IMR-90 (cell line): ENCODE measurements at regions not wholly inside any gene's neighbourhood (a gene's known extent, or its start where the extent isn't known, plus 50 kb on each side); places are given as distances from the start of the nearest gene placed in this dataset.

Source experiments
- ATAC-seq: fragments of 200-7000 bp; cut with Tn5 transposase; 2 replicates; pipeline ENCODE4 v1.9.1; 2020; ENCODE audit warnings: low read depth, mild to moderate bottlenecking, moderate library complexity
- BruUV-seq: library from RNA; stranded (reverse); fragments of 400-500 nt; replicated peaks from 2 replicates; lab custom pipeline; 2021; lab: Mats Ljungman, UMichigan
- CTCF ChIA-PET: fragments of 300-600 bp; formaldehyde crosslinking; extraction: SDS; loops from one replicate; lab custom pipeline; 2021; ENCODE audit warnings: antibody characterized with exemption; lab: Yijun Ruan, JAX
- POLR2A ChIA-PET: fragments of 300-600 bp; sonication (Branson Sonifier 250); formaldehyde crosslinking; loops from one replicate; lab custom pipeline; 2022; ENCODE audit warnings: antibody characterized with exemption; ENCODE audit not compliant: unreplicated experiment; lab: Charles Lee
- DNase-seq: peaks from one replicate; pipeline ENCODE4 v3.0.0; 2013
- H2AFZ ChIP-seq: replicated peaks from 2 replicates; pipeline ENCODE3; 2013; ENCODE audit warnings: low read length, mild to moderate bottlenecking; ENCODE audit not compliant: poor library complexity
- H2AK5ac ChIP-seq: 2 replicates; pipeline ENCODE4 v1.6.1; 2013; ENCODE audit warnings: low read depth, low read length, inconsistent platforms
- H2AK9ac ChIP-seq: replicated peaks from 2 replicates; pipeline ENCODE3; 2013; ENCODE audit warnings: mild to moderate bottlenecking, low read depth, low read length, moderate library complexity; ENCODE audit not compliant: poor library complexity
- H2BK120ac ChIP-seq: 2 replicates; pipeline ENCODE4 v1.6.1; 2013; ENCODE audit warnings: low read depth, low read length, inconsistent platforms
- H2BK15ac ChIP-seq: 3 replicates; pipeline ENCODE4 v1.6.1; 2013; ENCODE audit warnings: low read depth, low read length, inconsistent platforms
- H2BK20ac ChIP-seq: 2 replicates; pipeline ENCODE4 v1.6.1; 2013; ENCODE audit warnings: low read depth, mild to moderate bottlenecking, inconsistent platforms, low read length, moderate library complexity
- H2BK5ac ChIP-seq: 2 replicates; pipeline ENCODE4 v1.6.1; 2013; ENCODE audit warnings: mild to moderate bottlenecking, low read depth, low read length, inconsistent platforms; ENCODE audit not compliant: poor library complexity, severe bottlenecking
- H3K14ac ChIP-seq: replicated peaks from 2 replicates; pipeline ENCODE4 v1.6.1; 2013; ENCODE audit warnings: low read depth, low read length, inconsistent platforms
- H3K18ac ChIP-seq: 2 replicates; pipeline ENCODE4 v1.6.1; 2013; ENCODE audit warnings: low read depth, low read length, control low read depth
- H3K23ac ChIP-seq: 2 replicates; pipeline ENCODE4 v1.6.1; 2013; ENCODE audit warnings: low read depth, low read length, inconsistent platforms
- H3K27ac ChIP-seq: 2 replicates; pipeline ENCODE4 v1.5.1; 2013; ENCODE audit warnings: mild to moderate bottlenecking, control low read depth, low read length; ENCODE audit not compliant: insufficient read depth
- H3K27me3 ChIP-seq: 2 replicates; pipeline ENCODE4 v1.6.1; 2013; ENCODE audit warnings: low read length; ENCODE audit not compliant: control insufficient read depth, insufficient read depth
- H3K36me3 ChIP-seq: 2 replicates; pipeline ENCODE4 v1.6.1; 2013; ENCODE audit warnings: low read length, mixed read lengths; ENCODE audit not compliant: control insufficient read depth, insufficient read depth
- H3K4ac ChIP-seq: 2 replicates; pipeline ENCODE4 v1.6.1; 2013; ENCODE audit warnings: low read depth, low read length, inconsistent platforms
- H3K4me1 ChIP-seq: 2 replicates; pipeline ENCODE4 v1.6.1; 2013; ENCODE audit warnings: low read length, mixed read lengths; ENCODE audit not compliant: control insufficient read depth, insufficient read depth
- H3K4me2 ChIP-seq: 2 replicates; pipeline ENCODE4 v1.6.1; 2013; ENCODE audit warnings: low read depth, mild to moderate bottlenecking, control low read depth, low read length, moderate library complexity
- H3K4me3 ChIP-seq: 2 replicates; pipeline ENCODE4 v1.5.1; 2013; ENCODE audit warnings: low read depth, mild to moderate bottlenecking, control low read depth, low read length, moderate library complexity; ENCODE audit not compliant: insufficient read depth
- H3K56ac ChIP-seq: 2 replicates; pipeline ENCODE4 v1.6.1; 2013; ENCODE audit warnings: low read length, inconsistent platforms; ENCODE audit not compliant: insufficient read depth; ENCODE audit errors: extremely low read depth
- H3K79me1 ChIP-seq, 2 experiments: 2 replicates each; pipeline ENCODE4 v1.6.1; 2013; ENCODE audit warnings: low read length in 2 of 2, inconsistent platforms in 1 of 2, low read depth in 1 of 2
- H3K9ac ChIP-seq: 2 replicates; pipeline ENCODE4 v1.6.1; 2013; ENCODE audit warnings: low read depth, low read length, control low read depth
- H3K9me1 ChIP-seq: 2 replicates; pipeline ENCODE4 v1.6.1; 2013; ENCODE audit warnings: low read length, inconsistent platforms; ENCODE audit not compliant: insufficient read depth
- H3K9me3 ChIP-seq: 2 replicates; pipeline ENCODE4 v1.6.1; 2013; ENCODE audit warnings: low read length; ENCODE audit not compliant: control insufficient read depth, insufficient read depth
- H4K20me1 ChIP-seq: 2 replicates; pipeline ENCODE4 v1.6.1; 2013; ENCODE audit warnings: low read length, inconsistent platforms; ENCODE audit not compliant: insufficient read depth
- H4K5ac ChIP-seq: 2 replicates; pipeline ENCODE4 v1.6.1; 2013; ENCODE audit warnings: mild to moderate bottlenecking, low read depth, low read length, control low read depth
- H4K8ac ChIP-seq, 2 experiments: 2 replicates each; pipeline ENCODE4 v1.6.1; 2013; ENCODE audit warnings: low read depth in 2 of 2, low read length in 2 of 2, control low read depth in 1 of 2, inconsistent platforms in 1 of 2
- H4K91ac ChIP-seq: 2 replicates; pipeline ENCODE4 v1.6.1; 2013; ENCODE audit warnings: low read depth, low read length, inconsistent platforms; ENCODE audit not compliant: insufficient read depth
- BHLHE40 ChIP-seq: fragments of 150-350 bp; IDR thresholded peaks from 2 replicates; pipeline ENCODE4 v1.6.1; 2016; ENCODE audit warnings: mild to moderate bottlenecking, low read depth, low read length
- CEBPB ChIP-seq: IDR thresholded peaks from 2 replicates; pipeline ENCODE4 v1.6.1; 2012; ENCODE audit warnings: low read depth, low read length, improper control_type of control experiment
- CHD1 ChIP-seq: IDR thresholded peaks from 2 replicates; pipeline ENCODE4 v1.6.1; 2012; ENCODE audit warnings: low read depth, low read length, improper control_type of control experiment
- FOS ChIP-seq: fragments of 150-350 bp; IDR thresholded peaks from 2 replicates; pipeline ENCODE4 v1.6.1; 2016; ENCODE audit warnings: low read depth, low read length
- MAFK ChIP-seq: IDR thresholded peaks from 2 replicates; pipeline ENCODE4 v1.6.1; 2012; ENCODE audit warnings: low read depth, low read length, improper control_type of control experiment
- MAZ ChIP-seq: IDR thresholded peaks from 2 replicates; pipeline ENCODE4 v1.6.1; 2012; ENCODE audit warnings: low read depth, mild to moderate bottlenecking, low read length, improper control_type of control experiment, moderate library complexity, borderline replicate concordance
- MXI1 ChIP-seq: IDR thresholded peaks from 2 replicates; pipeline ENCODE4 v1.6.1; 2012; ENCODE audit warnings: low read depth, mild to moderate bottlenecking, low read length, moderate library complexity, borderline replicate concordance
- NFE2L2 ChIP-seq: fragments of 150-350 bp; IDR thresholded peaks from 2 replicates; pipeline ENCODE4 v1.6.1; 2016; ENCODE audit warnings: low read depth, mild to moderate bottlenecking, low read length
- POLR2A ChIP-seq: IDR thresholded peaks from 2 replicates; pipeline ENCODE4 v1.6.1; 2012; ENCODE audit warnings: mild to moderate bottlenecking, low read depth, low read length
- RAD21 ChIP-seq: IDR thresholded peaks from 2 replicates; pipeline ENCODE4 v1.6.1; 2012; ENCODE audit warnings: low read length, improper control_type of control experiment
- RCOR1 ChIP-seq: IDR thresholded peaks from 2 replicates; pipeline ENCODE4 v1.6.1; 2012; ENCODE audit warnings: mild to moderate bottlenecking, low read length, improper control_type of control experiment; ENCODE audit not compliant: insufficient replicate concordance
- RFX5 ChIP-seq: IDR thresholded peaks from 2 replicates; pipeline ENCODE4 v1.8.0; 2012; ENCODE audit warnings: low read depth, mild to moderate bottlenecking, low read length, moderate library complexity
- SMC3 ChIP-seq: fragments of 150-350 bp; IDR thresholded peaks from 2 replicates; pipeline ENCODE4 v1.6.1; 2016; ENCODE audit warnings: low read depth, mild to moderate bottlenecking, antibody characterized with exemption, low read length, moderate library complexity
- WGBS, 2 experiments: methylation state at CpG; one replicate each; pipeline versions ENCODE4 v1.1.5 to v1.1.7; 2013; ENCODE audit warnings: missing lambda C conversion rate in 2 of 2; ENCODE audit not compliant: insufficient read length in 1 of 2; ENCODE audit errors: extremely low coverage in 2 of 2; 5-methylcytosine and 5-hydroxymethylcytosine counted together
- dilution Hi-C: fragments of 300-500 bp; cut with HindIII; formaldehyde crosslinking; loops from one replicate; pipeline ENCODE4 v1.14.3; 2018; ENCODE audit warnings: low sequenced_read_pairs; ENCODE audit not compliant: unreplicated experiment
- in situ Hi-C: fragments of 300-500 bp; cut with MboI; formaldehyde crosslinking; loops from 3 replicates; pipeline ENCODE4 v1.14.3; 2019; ENCODE audit warnings: low sequenced_read_pairs, inconsistent platforms, mixed read lengths
- intact Hi-C: fragments of 100-400 bp; cut with micrococcal nuclease; formaldehyde crosslinking; loops from 2 replicates; pipeline ENCODE4 v1.10.0; 2022
- TF ChIP-seq, protein P1 (sequence below): conservative IDR thresholded peaks from 2 replicates; pipeline ENCODE4 v1.5.1; 2012; ENCODE audit warnings: mild to moderate bottlenecking, low read depth, low read length, improper control_type of control experiment
- TF ChIP-seq, protein P2 (sequence below): fragments of 150-350 bp; IDR thresholded peaks from 2 replicates; pipeline ENCODE4 v1.6.1; 2016; ENCODE audit warnings: low read depth, mild to moderate bottlenecking, low read length, moderate library complexity, borderline replicate concordance
- TF ChIP-seq, protein P3 (sequence below): fragments of 150-350 bp; IDR thresholded peaks from 2 replicates; pipeline ENCODE4 v1.6.1; 2017; ENCODE audit warnings: mild to moderate bottlenecking, antibody characterized with exemption, low read length, low read depth

DNA sequence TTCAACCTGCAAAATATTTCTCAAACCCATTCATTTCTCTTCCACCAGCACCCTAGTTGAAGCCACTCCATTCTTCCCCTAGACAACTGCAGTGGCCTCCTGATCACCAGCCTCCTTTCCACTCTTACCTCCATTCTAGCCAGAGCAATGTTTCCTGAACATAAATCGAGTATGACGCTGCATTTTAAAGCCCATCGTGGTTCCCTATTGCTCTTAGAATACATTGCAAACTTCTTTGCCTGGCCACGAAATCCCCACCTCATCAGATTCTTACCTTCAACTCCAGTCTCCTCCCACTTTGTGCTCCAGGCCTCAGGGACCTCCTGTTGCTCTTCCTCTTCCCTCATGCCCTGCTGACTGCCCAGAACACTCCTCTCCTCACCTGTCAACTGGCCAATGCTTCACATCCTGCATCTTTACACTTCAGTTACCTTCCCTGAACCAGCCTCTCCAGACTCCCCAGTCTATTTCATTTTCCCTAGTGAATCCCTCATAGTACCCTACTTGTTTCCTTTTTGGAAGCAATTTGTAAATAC is 176.5 kb upstream of the CTAGE1 start:
- ChIA-PET CTCF (interaction anchor here (0.6 kb wide), 1 partner anchor 36 kb away, joined by 4 read pairs; no protein-coding TSS in a partner anchor), POLR2A (no interaction called here)
- Histone ChIP-seq H4K91ac (no peak overlapping the region), H3K9ac (no peak overlapping the region), H2AK9ac (peak overlapping the region; percentile 9), H3K79me1 (no peaks in the 10 kb centered on the region), H2AFZ (no peak overlapping the region), H3K9me1 (no peaks in the 10 kb centered on the region), H3K18ac (no peak overlapping the region), H3K36me3 (no peaks in the 10 kb centered on the region), H3K4ac (no peak overlapping the region), H3K9me3 (no peaks in the 10 kb centered on the region), H3K27me3 (peaks cover 5% of the 10 kb centered on the region; the same call in 1 of the 2 replicates), H2BK15ac (no peak overlapping the region), H2BK5ac (no peak overlapping the region), H3K4me1 (no peaks in the 10 kb centered on the region), H3K23ac (no peak overlapping the region), H2BK20ac (no peak overlapping the region), H2BK120ac (no peak overlapping the region), H4K5ac (no peak overlapping the region), H4K8ac (no peak overlapping the region), H3K56ac (no peak overlapping the region), H3K14ac (no peak overlapping the region), H3K27ac (no peak overlapping the region), H4K20me1 (no peaks in the 10 kb centered on the region), H2AK5ac (no peak overlapping the region), H3K4me2 (no peak overlapping the region), H3K4me3 (no peak overlapping the region)
- dilution Hi-C loops: no loop called here
- 68% methylated on average over 4 of the region's 4 CpGs; no CpG with 5 or more reads in 1 of the 2 experiments for WGBS, 2 experiments
- intact Hi-C loops: no loop called here
- in situ Hi-C loops: no loop called here
- ATAC-seq (no peak), DNase-seq (no peak)
- TF ChIP-seq RAD21 (no peak), MXI1 (no peak), MAZ (no peak), RFX5 (no peak), POLR2A (no peak), FOS (no peak), BHLHE40 (no peak), MAFK (no peak), CEBPB (no peak), CHD1 (no peak), RCOR1 (no peak), SMC3 (no peak), NFE2L2 (no peak)
- TF ChIP-seq, protein P1, sequence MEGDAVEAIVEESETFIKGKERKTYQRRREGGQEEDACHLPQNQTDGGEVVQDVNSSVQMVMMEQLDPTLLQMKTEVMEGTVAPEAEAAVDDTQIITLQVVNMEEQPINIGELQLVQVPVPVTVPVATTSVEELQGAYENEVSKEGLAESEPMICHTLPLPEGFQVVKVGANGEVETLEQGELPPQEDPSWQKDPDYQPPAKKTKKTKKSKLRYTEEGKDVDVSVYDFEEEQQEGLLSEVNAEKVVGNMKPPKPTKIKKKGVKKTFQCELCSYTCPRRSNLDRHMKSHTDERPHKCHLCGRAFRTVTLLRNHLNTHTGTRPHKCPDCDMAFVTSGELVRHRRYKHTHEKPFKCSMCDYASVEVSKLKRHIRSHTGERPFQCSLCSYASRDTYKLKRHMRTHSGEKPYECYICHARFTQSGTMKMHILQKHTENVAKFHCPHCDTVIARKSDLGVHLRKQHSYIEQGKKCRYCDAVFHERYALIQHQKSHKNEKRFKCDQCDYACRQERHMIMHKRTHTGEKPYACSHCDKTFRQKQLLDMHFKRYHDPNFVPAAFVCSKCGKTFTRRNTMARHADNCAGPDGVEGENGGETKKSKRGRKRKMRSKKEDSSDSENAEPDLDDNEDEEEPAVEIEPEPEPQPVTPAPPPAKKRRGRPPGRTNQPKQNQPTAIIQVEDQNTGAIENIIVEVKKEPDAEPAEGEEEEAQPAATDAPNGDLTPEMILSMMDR: no peak
- TF ChIP-seq, protein P2, sequence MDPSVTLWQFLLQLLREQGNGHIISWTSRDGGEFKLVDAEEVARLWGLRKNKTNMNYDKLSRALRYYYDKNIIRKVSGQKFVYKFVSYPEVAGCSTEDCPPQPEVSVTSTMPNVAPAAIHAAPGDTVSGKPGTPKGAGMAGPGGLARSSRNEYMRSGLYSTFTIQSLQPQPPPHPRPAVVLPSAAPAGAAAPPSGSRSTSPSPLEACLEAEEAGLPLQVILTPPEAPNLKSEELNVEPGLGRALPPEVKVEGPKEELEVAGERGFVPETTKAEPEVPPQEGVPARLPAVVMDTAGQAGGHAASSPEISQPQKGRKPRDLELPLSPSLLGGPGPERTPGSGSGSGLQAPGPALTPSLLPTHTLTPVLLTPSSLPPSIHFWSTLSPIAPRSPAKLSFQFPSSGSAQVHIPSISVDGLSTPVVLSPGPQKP: no peak
- TF ChIP-seq, protein P3, sequence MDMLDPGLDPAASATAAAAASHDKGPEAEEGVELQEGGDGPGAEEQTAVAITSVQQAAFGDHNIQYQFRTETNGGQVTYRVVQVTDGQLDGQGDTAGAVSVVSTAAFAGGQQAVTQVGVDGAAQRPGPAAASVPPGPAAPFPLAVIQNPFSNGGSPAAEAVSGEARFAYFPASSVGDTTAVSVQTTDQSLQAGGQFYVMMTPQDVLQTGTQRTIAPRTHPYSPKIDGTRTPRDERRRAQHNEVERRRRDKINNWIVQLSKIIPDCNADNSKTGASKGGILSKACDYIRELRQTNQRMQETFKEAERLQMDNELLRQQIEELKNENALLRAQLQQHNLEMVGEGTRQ: no peak
- BruUV-seq: no TSS peak
